OCI-LY7 (cell line): ENCODE measurements at regions not wholly inside any gene's neighbourhood (a gene's known extent, or its start where the extent isn't known, plus 50 kb on each side); places are given as distances from the start of the nearest gene placed in this dataset.

Experiments used
- CTCF ChIP-seq: fragments of 200-600 bp; sonication (generic); conservative IDR thresholded peaks from 2 replicates; pipeline ENCODE4 v1.5.1; 2014; ENCODE audit warnings: mild to moderate bottlenecking, antibody characterized with exemption, low read length, moderate library complexity, mixed read lengths
- EZH2phosphoT487 ChIP-seq: fragments of 200-600 bp; sonication (generic); IDR thresholded peaks from 2 replicates; pipeline ENCODE4 v1.6.1; 2018; ENCODE audit warnings: low read depth, borderline replicate concordance, mild to moderate bottlenecking, mixed run types, antibody characterized with exemption, low read length, moderate library complexity, mixed read lengths

- TF ChIP-seq CTCF (no peak), EZH2phosphoT487 (no peak)
These were observed 109.6 kb downstream of the BMP4 start for GRCh38 chr14:53847057-53847456.
